Endodermal cell (in vitro differentiated cells): ENCODE measurements at regions not wholly inside any gene's neighbourhood (a gene's known extent, or its start where the extent isn't known, plus 50 kb on each side); places are given as distances from the start of the nearest gene placed in this dataset.

Experiments used
- DNase-seq: peaks from one replicate; pipeline ENCODE4 v3.0.0-alpha.2; 2017
- H3K27ac ChIP-seq: 2 replicates; pipeline ENCODE4 v1.5.1; 2013; ENCODE audit warnings: mild to moderate bottlenecking, low read depth, low read length, moderate library complexity
- H3K27me3 ChIP-seq: 2 replicates; pipeline ENCODE4 v1.6.1; 2013; ENCODE audit warnings: mild to moderate bottlenecking, low read length, moderate library complexity; ENCODE audit not compliant: insufficient read depth, control insufficient read depth, poor library complexity, severe bottlenecking
- H3K36me3 ChIP-seq: 2 replicates; pipeline ENCODE4 v1.7.0; 2013; ENCODE audit warnings: mild to moderate bottlenecking, low read length, moderate library complexity; ENCODE audit not compliant: control insufficient read depth, insufficient read depth
- H3K4me1 ChIP-seq: one replicate; pipeline ENCODE4 v1.7.0; 2013; ENCODE audit warnings: low read length; ENCODE audit not compliant: control insufficient read depth, insufficient read depth
- H3K4me3 ChIP-seq: 2 replicates; pipeline ENCODE4 v1.5.1; 2013; ENCODE audit warnings: mild to moderate bottlenecking, low read length, moderate library complexity
- H3K9ac ChIP-seq: 2 replicates; pipeline ENCODE4 v1.6.1; 2013; ENCODE audit warnings: mild to moderate bottlenecking, low read length, moderate library complexity; ENCODE audit not compliant: poor library complexity, severe bottlenecking; ENCODE audit errors: extremely low read depth
- H3K9me3 ChIP-seq: 2 replicates; pipeline ENCODE4 v1.6.1; 2013; ENCODE audit warnings: mild to moderate bottlenecking, low read length, moderate library complexity; ENCODE audit not compliant: control insufficient read depth
- H3K27ac Mint-ChIP-seq: 2 replicates; pipeline ENCODE4 v1.8.0; 2020; ENCODE audit warnings: mixed read lengths
- H3K27me3 Mint-ChIP-seq: 2 replicates; pipeline ENCODE4 v1.8.0; 2021; ENCODE audit warnings: mild to moderate bottlenecking, mixed read lengths; ENCODE audit not compliant: insufficient read depth
- H3K36me3 Mint-ChIP-seq: 2 replicates; pipeline ENCODE4 v1.8.0; 2020; ENCODE audit warnings: low read depth, mixed read lengths
- H3K4me1 Mint-ChIP-seq: 2 replicates; pipeline ENCODE4 v1.8.0; 2020; ENCODE audit warnings: mixed read lengths
- H3K4me3 Mint-ChIP-seq: 2 replicates; pipeline ENCODE4 v1.8.0; 2020; ENCODE audit warnings: mild to moderate bottlenecking, moderate library complexity, mixed read lengths
- H3K9me3 Mint-ChIP-seq: 2 replicates; pipeline ENCODE4 v1.8.0; 2020; ENCODE audit warnings: mild to moderate bottlenecking, mixed read lengths
- WGBS, 2 experiments: methylation state at CpG; one replicate each; pipeline versions ENCODE4 v1.1.5 to v1.1.7; 2013; ENCODE audit warnings: missing lambda C conversion rate in 2 of 2, mixed read lengths in 1 of 2; ENCODE audit not compliant: insufficient coverage in 1 of 2, insufficient read length in 1 of 2; 5-methylcytosine and 5-hydroxymethylcytosine counted together
- TF ChIP-seq, protein P1 (sequence below): fragments of 200-600 bp; sonication (generic); conservative IDR thresholded peaks from 2 replicates; pipeline ENCODE4 v1.5.0; 2021; ENCODE audit warnings: antibody characterized with exemption, mild to moderate bottlenecking

DNA sequence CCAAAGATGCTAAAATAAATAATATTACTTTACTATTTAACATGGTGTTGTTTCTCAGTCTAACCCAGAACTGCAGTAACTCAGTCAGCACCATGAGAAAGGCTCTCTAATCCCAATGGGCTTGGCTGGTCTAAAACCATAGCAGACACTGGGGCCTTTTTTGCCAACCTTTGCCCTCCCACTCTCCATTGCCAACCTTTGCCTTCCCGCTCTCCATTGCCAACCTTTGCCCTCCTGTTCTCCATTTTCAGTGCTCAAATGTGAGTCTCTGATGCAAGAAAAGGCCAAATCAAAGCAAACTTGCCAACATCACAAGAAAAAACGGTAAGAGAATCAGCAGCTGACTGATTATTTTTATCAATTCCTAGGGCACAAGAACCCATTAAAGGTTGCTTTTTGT lies 1681.2 kb downstream of the SLITRK5 start:
- H3K9me3 Mint-ChIP-seq: peaks cover 5% of the 10 kb centered on the region
- 87 to 100% methylated on average over 1 to 2 of the region's 2 CpGs for WGBS, 2 experiments
- H3K36me3 Mint-ChIP-seq: no peaks in the 10 kb centered on the region
- no peak overlapping the region for H3K27ac ChIP-seq
- H3K9me3 ChIP-seq: peaks cover 2% of the 10 kb centered on the region
- no peak overlapping the region for H3K4me3 ChIP-seq
- DNase-seq: no peak
- H3K4me3 Mint-ChIP-seq: no peak overlapping the region
- H3K27me3 Mint-ChIP-seq: no peaks in the 10 kb centered on the region
- no peaks in the 10 kb centered on the region for H3K36me3 ChIP-seq
- TF ChIP-seq, protein P1, sequence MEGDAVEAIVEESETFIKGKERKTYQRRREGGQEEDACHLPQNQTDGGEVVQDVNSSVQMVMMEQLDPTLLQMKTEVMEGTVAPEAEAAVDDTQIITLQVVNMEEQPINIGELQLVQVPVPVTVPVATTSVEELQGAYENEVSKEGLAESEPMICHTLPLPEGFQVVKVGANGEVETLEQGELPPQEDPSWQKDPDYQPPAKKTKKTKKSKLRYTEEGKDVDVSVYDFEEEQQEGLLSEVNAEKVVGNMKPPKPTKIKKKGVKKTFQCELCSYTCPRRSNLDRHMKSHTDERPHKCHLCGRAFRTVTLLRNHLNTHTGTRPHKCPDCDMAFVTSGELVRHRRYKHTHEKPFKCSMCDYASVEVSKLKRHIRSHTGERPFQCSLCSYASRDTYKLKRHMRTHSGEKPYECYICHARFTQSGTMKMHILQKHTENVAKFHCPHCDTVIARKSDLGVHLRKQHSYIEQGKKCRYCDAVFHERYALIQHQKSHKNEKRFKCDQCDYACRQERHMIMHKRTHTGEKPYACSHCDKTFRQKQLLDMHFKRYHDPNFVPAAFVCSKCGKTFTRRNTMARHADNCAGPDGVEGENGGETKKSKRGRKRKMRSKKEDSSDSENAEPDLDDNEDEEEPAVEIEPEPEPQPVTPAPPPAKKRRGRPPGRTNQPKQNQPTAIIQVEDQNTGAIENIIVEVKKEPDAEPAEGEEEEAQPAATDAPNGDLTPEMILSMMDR: no peak
- H3K9ac ChIP-seq: no peak overlapping the region
- peaks cover 11% of the 10 kb centered on the region for H3K4me1 Mint-ChIP-seq
- H3K4me1 ChIP-seq: no peaks in the 10 kb centered on the region
- H3K27ac Mint-ChIP-seq: no peak overlapping the region
- no peaks in the 10 kb centered on the region for H3K27me3 ChIP-seq

DNA sequence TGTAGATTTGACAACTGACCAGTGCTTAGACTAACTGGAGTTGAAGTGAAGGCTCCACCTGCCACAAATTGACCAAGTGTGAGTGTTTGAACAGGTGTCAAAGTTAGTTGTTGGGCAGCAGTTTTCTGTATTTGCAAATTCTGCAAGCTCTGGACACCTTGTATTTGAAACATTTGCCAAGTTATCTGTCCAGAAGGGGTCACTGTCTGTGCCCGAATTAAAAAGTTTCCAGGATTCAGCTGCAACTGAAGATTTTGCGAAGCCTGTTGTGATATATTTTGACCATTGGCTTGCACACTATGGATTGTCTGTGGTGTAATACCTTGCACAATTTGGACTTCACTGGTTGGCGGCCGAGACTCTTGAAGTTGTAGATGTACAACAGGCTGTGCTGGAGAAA lies 1690.7 kb downstream of the SLITRK5 start:
- no peak overlapping the region for H3K4me3 ChIP-seq
- H3K4me1 ChIP-seq: no peaks in the 10 kb centered on the region
- H3K9ac ChIP-seq: no peak overlapping the region
- no peak overlapping the region for H3K27ac ChIP-seq
- no peak overlapping the region for H3K27ac Mint-ChIP-seq
- H3K27me3 Mint-ChIP-seq: peaks cover 10% of the 10 kb centered on the region
- WGBS, 2 experiments: 94 to 98% methylated on average over 4 of the region's 4 CpGs
- H3K9me3 Mint-ChIP-seq: no peaks in the 10 kb centered on the region
- no peak overlapping the region for H3K4me3 Mint-ChIP-seq
- no peaks in the 10 kb centered on the region for H3K4me1 Mint-ChIP-seq
- H3K36me3 Mint-ChIP-seq: no peaks in the 10 kb centered on the region
- H3K36me3 ChIP-seq: no peaks in the 10 kb centered on the region
- no peaks in the 10 kb centered on the region for H3K27me3 ChIP-seq
- no peaks in the 10 kb centered on the region for H3K9me3 ChIP-seq
- TF ChIP-seq, protein P1: peak; percentile 49
- DNase-seq: no peak

DNA sequence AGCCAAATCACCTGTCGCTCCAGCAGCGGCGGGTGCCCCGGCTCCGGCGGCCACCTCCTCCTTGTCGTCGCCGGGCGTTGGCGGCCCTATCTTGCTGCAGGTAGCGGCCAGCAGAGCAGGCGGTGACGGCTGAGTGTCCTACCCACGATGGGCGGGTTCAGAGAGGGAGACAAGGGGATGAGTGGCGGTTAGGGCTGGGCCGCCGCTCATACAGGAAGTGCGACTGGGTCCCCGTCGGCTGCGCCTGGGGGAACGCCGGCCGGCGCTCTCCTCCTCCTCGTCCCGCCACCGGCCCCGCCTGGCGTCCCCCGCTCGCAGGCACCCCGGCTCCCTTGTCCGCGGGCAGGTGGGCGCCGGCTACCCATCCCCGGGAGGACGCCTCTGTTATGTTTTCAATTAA lies 1692.0 kb downstream of the SLITRK5 start:
- Histone ChIP-seq H3K4me3 (no peak overlapping the region), H3K27ac (no peak overlapping the region), H3K4me1 (no peaks in the 10 kb centered on the region), H3K27me3 (no peaks in the 10 kb centered on the region), H3K36me3 (no peaks in the 10 kb centered on the region), H3K9me3 (no peaks in the 10 kb centered on the region), H3K9ac (no peak overlapping the region)
- peak; percentile 59 for DNase-seq
- peaks cover 10% of the 10 kb centered on the region for H3K27me3 Mint-ChIP-seq
- H3K9me3 Mint-ChIP-seq: no peaks in the 10 kb centered on the region
- TF ChIP-seq, protein P1: no peak
- H3K4me3 Mint-ChIP-seq: peak overlapping the region; percentile 44
- H3K36me3 Mint-ChIP-seq: no peaks in the 10 kb centered on the region
- no peaks in the 10 kb centered on the region for H3K4me1 Mint-ChIP-seq
- 96% methylated on average over 35 of the region's 41 CpGs; no CpG with 5 or more reads in 1 of the 2 experiments for WGBS, 2 experiments
- no peak overlapping the region for H3K27ac Mint-ChIP-seq
